GM19468 (cell line): ENCODE measurements at regions not wholly inside any gene's neighbourhood (a gene's known extent, or its start where the extent isn't known, plus 50 kb on each side); places are given as distances from the start of the nearest gene placed in this dataset.
"Not testable (repeated sequence)": the region's sequence is repeated elsewhere in the genome, so short reads cannot be mapped to it uniquely, and the experiment has no call there.

Source experiments
- ATAC-seq: cut with Tn5 transposase; IDR thresholded peaks from one replicate; pipeline ENCODE4 v1.9.1; 2021; ENCODE audit warnings: mild to moderate bottlenecking, moderate library complexity, moderate number of reproducible peaks; ENCODE audit not compliant: unreplicated experiment; ENCODE audit errors: extremely low read depth

DNA sequence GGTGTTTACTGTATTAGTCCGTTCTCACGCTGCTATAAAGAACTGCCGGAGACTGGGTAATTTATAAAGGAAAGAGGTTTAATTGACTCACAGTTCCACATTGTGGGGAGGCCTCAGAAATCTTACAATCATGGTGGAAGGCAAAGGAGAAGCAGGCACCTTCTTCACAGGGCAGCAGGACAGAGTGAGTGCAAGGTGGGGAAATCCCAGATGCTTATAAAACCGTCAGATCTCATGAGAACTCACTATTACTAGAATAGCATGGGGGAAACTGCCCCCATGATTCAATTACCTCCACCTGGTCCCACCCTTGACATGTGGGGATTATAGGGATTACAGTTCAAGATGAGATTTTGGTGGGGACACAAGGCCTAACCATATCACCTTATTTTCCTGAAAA lies 60.1 kb upstream of the IFNGR1 start:
- ATAC-seq: not testable (repeated sequence)

DNA sequence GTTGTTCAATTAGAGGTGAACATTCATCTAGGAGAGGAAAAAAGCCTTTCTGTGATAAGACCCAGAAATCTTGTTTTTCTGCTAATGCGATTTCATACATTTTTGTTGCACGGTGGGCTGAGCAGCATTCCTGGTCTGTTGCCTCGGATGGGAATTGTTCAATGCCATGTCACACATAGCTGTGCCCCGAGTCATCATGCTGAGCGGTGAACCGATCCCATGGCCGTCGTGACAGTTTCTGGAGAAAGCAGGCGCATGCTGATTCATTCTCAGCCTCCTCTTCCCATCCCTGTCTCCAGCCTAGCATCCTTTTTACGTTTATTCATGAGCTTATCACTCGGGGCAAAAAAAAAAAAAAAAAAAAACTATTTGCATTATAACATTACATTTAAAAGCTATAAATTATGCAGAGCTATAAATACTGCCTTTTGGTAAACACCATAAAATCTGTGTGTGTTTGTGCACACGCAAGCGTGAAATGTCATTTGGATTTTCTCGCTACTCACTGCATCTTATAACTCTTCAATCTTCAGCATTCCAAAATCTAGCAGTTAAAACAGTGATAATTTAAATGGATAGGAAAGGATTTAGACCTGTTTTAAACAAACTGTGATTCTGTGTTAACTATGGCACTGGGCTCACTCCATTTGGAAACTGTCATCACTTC lies 58.9 kb upstream of the IFNGR1 start:
- no peak for ATAC-seq

DNA sequence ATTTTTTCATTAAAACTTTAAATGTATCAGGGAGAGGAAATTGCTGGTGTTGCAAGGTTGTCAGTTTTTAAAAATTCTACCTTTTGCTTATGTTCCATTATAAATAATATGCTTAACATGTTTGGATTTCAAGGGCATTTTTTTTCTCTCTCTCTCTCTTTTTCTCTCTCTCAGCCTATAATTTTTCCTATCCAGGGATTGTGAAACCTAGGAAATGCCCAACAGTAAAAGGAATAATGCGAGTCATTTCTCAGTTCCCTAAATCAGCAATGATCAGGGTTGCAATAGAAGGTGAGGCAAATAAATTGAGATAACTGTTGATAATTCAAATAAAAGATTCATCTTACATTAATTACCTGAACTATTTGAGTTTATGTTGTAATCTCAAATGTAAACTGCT lies 53.2 kb upstream of the IFNGR1 start:
- ATAC-seq: no peak

DNA sequence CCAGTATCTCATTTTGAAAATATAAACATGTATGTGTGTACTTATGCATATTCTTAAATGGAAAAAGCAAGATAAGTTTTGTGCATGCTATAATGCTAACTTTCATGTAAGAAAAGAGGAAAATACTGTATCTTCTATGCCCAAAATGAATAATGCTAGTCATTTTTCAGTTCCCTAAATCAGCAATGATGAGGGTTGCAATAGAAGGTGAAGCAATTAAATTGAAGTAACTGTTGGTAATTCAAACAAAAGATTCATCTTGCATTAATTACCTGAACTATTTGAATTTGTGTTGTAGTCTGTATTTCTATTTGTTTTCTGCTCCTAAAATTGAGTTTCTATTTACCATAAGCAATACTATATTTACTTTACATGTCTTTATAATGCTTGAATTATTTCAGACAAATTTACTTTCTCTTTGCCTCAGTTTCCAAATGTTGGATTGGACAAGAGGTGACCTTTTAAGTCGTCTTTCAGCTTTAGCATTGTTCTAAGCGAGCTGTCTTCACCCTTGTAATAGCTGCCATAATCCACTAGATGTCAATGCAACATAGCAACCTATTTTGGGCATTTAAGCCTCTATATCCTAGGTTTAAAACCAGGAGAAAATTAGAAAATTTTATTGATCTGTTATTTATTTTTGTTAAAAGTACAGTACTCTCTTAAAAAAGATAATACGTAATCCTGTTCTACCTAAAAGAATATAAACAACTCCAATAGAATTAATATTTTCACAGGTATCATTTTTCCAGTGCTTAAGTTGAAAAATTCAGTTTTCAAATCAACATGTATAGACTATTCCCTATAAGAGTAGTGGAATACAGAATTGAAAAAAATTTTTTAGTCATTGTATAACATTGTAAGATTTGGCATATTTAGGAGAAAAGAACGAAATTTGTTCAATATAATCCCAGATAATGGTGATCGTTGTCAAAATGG lies 52.3 kb upstream of the IFNGR1 start:
- no peak for ATAC-seq

GRCh38 chr6:137269803-137270202 lies 50.6 kb upstream of the IFNGR1 start:
- no peak for ATAC-seq

DNA sequence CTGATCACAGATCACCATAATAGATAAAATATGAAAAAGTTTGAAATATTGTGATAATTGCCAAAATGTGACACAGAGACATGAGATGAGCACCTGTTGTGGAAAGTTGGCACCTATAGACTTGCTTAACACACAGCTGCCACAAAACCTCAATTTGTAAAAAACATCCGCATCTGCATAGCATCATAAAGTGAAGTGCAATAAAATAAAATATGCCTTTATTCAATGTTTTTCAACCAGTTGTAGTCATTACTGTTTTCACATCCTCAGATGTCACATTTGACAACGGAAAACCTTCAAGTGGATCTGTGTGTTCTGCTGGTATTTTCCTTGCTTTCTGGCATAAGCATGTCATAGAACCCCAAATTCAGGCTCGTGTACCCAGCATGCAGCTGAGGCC lies 50.2 kb upstream of the IFNGR1 start:
- ATAC-seq: no peak
